ENCODE measurements at regions not wholly inside any gene's neighbourhood (a gene's known extent, or its start where the extent isn't known, plus 50 kb on each side); places are given as distances from the start of the nearest gene placed in this dataset.

DNA sequence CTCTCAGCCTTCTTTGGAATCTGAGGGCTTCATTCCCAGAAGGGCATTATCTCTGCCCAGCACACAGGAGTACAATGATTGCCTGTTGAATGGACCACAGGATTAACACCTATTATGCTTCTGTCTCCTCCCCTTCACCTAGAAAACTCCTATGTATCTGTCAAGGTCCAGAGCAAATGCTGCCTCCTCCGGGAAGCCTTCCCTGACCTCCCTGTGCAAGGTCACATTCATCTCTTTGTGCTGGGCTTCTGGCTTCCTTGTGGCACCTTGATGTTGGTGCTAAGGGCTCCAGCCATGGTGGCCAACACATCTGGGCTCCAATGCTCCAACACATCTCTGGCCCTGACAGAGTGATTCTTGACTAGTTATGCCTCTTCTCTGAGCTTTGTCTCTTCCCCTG lies 49.9 kb upstream of the ATP2B2 start:
- no peaks in the 10 kb centered on the region for H3K36me3 ChIP-seq (replicated peaks; ENCODE audit: control insufficient read depth, insufficient read depth, low read length)
- no peak overlapping the region for H3K4me3 ChIP-seq (ENCODE audit: insufficient read depth, low read depth, low read length)
- H3K27me3 ChIP-seq (ENCODE audit: control insufficient read depth, insufficient read depth, low read length), result no peaks in the 10 kb centered on the region; the same call in 1 of the 2 replicates
- DNase-seq, result no peak

DNA sequence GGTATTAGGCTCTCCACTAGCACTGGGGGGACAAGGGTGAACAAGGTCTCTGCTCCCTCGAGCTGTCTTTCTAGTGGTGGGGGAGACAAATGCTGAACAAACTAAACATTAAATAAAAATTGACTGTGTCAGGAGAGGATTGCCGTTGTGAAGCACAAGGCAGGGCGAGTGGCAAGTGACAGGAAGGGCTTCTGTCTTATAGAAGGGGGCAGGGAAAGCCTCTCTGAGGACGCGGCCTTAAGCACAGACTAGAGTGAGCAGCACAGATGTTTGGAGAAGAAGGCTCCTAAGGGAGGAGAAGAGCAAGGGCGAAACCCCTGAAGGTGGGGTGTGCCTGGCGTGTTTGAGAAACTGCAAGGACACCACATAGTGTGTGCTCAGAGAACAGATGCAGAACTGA lies 50.9 kb upstream of the ATP2B2 start:
- no peaks in the 10 kb centered on the region; the same call in 1 of the 2 replicates for H3K27me3 ChIP-seq (ENCODE audit: control insufficient read depth, insufficient read depth, low read length)
- DNase-seq, result no peak
- no peaks in the 10 kb centered on the region for H3K36me3 ChIP-seq (replicated peaks; ENCODE audit: control insufficient read depth, insufficient read depth, low read length)
- H3K4me3 ChIP-seq (ENCODE audit: insufficient read depth, low read depth, low read length), result no peak overlapping the region

DNA sequence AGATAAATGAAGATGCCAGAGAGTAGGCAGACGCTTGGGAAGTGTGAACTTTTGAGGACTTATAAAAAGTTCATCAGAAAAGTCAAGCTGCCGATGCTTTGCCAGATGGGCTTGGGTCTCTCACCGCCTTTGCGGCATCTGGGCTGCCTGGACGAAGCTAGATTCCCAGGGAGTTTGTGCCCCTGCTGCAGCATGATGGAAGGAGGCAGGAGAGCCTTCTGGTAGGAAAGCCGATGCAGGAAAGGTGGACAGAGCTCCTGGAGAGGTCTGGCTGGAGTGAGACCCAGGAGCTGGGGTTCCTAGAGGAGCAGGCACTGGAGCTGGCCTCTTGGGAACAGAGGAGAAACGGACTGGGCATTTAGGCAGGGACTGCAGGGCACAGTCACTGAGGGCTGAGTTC lies 51.9 kb upstream of the ATP2B2 start:
- Histone ChIP-seq H3K36me3 (replicated peaks; ENCODE audit: control insufficient read depth, insufficient read depth, low read length) (no peaks in the 10 kb centered on the region), H3K27me3 (ENCODE audit: control insufficient read depth, insufficient read depth, low read length) (no peaks in the 10 kb centered on the region; the same call in 1 of the 2 replicates), H3K4me3 (ENCODE audit: insufficient read depth, low read depth, low read length) (no peak overlapping the region)
- no peak for DNase-seq

DNA sequence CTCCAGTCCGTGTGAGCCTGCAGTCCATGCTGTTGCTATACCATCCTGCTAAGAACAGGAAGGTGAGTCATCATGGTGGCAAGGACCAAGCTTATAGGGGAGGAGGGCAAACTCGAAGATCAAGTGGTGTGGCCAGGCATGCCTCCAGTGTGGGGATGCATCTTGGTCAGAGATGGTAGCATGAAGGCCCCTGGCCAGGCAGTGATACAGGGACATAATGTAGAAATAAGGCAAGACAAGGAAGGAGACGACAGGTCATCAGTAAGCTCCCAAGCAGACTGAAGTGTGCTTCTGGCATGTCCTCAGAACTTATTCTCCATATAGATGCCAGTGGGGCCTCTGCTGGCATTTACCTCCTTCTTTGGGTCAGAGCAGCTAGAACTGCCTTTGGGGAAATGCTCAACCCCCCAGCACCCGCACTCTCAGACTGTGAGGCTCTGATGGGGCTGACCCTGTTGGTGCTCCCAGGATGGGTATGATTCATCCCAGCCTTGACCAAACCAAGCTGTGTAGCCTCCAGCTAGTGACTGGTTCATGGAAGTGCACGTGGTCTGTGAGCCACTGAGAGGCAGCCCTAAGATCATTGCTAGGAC lies 52.5 kb upstream of the ATP2B2 start:
- no peak overlapping the region for H3K4me3 ChIP-seq (ENCODE audit: insufficient read depth, low read depth, low read length)
- no peak for DNase-seq
- H3K36me3 ChIP-seq (replicated peaks; ENCODE audit: control insufficient read depth, insufficient read depth, low read length), result no peaks in the 10 kb centered on the region
- no peaks in the 10 kb centered on the region; the same call in 1 of the 2 replicates for H3K27me3 ChIP-seq (ENCODE audit: control insufficient read depth, insufficient read depth, low read length)

DNA sequence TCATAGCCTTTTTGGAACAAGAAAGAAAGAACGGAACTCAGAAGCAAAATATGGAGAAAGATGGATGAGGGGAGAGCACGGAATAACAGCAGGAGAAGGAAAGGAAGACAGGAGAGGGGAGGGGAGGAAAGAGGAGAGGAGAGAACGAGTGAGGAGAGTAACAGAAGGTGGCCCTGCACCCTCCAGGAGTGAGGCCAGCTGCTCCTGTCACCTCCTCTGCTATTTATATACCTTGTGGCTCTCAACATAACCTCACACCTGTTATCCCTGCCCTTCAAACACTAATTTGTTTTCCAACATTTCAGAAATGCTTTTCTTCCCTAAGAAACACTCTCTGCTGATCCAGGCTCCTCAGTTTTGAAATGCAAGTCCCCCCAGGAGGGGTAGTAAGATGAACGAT lies 53.4 kb upstream of the ATP2B2 start:
- Histone ChIP-seq H3K4me3 (ENCODE audit: insufficient read depth, low read depth, low read length) (no peak overlapping the region), H3K36me3 (replicated peaks; ENCODE audit: control insufficient read depth, insufficient read depth, low read length) (no peaks in the 10 kb centered on the region), H3K27me3 (ENCODE audit: control insufficient read depth, insufficient read depth, low read length) (no peaks in the 10 kb centered on the region; the same call in 1 of the 2 replicates)
- no peak for DNase-seq

DNA sequence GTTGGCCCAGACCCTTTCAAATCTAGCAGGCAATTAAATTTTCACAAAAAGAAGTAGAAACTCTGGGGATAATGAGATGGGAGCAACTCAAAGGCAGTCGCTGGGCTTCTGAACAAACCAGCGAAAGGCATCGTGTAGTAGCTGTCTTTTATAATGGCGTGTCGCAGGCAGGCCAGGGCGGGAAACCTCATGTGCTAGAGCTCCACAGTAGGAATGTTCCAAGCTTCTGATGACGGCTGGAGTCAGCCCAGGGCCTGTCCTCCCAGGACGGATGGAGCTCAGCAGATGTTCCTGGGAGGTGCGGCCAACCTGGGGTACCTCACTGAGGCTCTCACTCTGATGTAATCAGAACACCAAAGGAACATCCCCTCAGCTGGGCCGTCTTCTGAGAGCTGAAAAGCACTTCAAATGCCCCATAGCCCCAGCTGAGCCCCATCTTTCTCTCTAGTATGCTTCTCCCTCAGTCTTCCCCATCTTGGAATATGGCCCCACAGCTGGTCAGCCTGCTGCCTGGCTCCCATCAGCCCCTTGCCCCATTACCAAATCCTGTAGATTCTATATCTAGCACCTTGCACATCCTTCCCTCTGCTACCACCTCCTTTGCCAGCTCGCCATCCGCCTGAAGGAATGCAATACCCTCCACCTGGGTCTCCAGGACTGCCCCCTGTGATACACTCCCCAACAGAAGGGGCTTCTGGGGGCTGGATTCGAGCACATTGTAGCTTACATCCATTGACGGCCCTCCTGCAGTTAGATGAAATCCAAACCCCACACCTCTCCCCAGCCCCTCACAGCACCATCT lies 54.9 kb upstream of the ATP2B2 start:
- no peak for DNase-seq
- H3K36me3 ChIP-seq (replicated peaks; ENCODE audit: control insufficient read depth, insufficient read depth, low read length), result no peaks in the 10 kb centered on the region
- H3K27me3 ChIP-seq (ENCODE audit: control insufficient read depth, insufficient read depth, low read length), result no peaks in the 10 kb centered on the region; the same call in 1 of the 2 replicates
- H3K4me3 ChIP-seq (ENCODE audit: insufficient read depth, low read depth, low read length), result no peak overlapping the region

DNA sequence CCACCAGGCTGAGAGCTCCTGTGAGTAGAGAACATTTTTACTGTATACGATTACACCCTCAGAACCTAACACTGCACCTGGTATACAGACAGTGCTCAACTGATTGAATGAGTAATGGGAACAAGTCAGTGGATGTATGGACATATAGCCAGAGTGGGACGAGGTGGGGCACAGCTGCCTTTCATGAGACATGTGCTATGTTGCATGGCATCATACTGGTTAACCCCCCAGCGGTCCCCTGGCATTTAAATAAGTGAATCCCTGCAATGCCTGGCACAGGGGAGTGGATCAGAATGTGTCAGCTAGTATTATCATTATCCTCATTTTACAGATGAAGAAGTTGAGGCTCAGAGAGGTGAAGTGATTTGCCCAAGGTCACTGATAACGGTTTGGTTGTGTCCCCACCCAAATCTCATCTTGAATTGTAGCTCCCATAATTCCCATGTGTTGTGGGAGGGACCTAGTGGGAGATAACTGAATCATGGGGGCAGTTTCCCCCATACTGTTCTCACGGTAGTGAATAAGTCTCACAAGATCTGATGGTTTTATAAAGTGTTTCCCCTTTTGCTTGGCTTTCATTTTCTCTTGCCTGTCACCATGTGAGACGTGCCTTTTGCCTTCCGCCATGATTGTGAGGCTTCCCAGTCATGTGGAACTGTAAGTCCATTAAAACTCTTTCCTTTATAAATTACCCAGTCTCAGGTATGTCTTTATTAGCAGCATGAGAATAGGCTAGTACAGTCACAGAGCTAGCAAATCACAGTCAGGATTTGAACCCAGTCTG lies 56.0 kb upstream of the ATP2B2 start:
- no peaks in the 10 kb centered on the region; the same call in 1 of the 2 replicates for H3K27me3 ChIP-seq (ENCODE audit: control insufficient read depth, insufficient read depth, low read length)
- no peaks in the 10 kb centered on the region for H3K36me3 ChIP-seq (replicated peaks; ENCODE audit: control insufficient read depth, insufficient read depth, low read length)
- H3K4me3 ChIP-seq (ENCODE audit: insufficient read depth, low read depth, low read length), result no peak overlapping the region
- no peak for DNase-seq

DNA sequence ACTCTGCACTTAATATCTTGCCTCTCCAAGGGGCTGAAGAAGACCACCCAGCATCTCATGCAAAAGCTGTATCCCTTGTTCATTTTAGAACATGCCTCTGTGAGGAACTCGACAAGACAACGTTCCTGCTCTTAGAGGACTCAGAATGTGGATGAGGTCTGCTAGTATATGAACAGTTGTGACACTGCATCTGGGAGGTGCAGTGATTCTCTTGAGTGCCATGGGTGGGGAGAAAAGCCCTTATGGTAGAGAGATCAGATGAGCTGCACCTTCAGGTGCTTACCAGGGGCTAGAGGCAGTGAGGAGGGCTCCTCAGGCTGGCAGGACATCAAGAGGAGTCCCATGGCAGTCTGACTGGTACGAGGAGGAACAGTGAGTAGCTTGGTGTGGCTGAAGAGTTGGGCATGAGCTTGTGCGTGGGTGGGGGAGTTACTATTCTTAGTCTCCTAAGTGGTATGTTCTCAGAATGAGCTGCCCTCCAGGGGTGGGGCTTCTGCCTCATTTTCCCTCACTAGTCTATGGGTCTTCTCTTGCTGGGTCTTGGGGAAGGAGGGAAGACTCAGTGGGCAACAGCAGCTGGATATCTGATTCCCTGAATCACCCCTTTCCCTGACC lies 56.7 kb upstream of the ATP2B2 start:
- no peaks in the 10 kb centered on the region for H3K36me3 ChIP-seq (replicated peaks; ENCODE audit: control insufficient read depth, insufficient read depth, low read length)
- no peak for DNase-seq
- no peak overlapping the region for H3K4me3 ChIP-seq (ENCODE audit: insufficient read depth, low read depth, low read length)
- H3K27me3 ChIP-seq (ENCODE audit: control insufficient read depth, insufficient read depth, low read length), result no peaks in the 10 kb centered on the region; the same call in 1 of the 2 replicates

DNA sequence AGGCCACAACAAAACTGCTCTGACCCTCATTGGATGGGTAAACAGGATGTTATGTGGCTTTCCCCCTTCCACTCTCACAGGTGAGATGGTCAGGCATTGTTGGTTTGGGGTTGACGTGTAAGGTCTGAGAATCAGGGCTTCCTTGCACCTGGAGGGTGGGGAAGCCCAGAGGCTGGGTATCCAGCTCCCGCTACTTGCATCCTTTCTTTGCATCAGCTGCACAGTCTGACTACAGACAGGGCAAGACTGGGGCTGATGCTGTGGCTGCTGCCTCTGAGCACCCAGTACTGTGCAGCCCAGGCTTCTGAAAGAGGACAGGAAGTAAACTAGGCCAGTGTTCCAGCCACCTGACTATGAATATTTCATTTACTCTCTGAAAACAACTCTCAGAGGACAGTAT lies 58.0 kb upstream of the ATP2B2 start:
- Histone ChIP-seq H3K27me3 (ENCODE audit: control insufficient read depth, insufficient read depth, low read length) (no peaks in the 10 kb centered on the region; the same call in 1 of the 2 replicates), H3K36me3 (replicated peaks; ENCODE audit: control insufficient read depth, insufficient read depth, low read length) (no peaks in the 10 kb centered on the region), H3K4me3 (ENCODE audit: insufficient read depth, low read depth, low read length) (no peak overlapping the region)
- DNase-seq, result no peak

DNA sequence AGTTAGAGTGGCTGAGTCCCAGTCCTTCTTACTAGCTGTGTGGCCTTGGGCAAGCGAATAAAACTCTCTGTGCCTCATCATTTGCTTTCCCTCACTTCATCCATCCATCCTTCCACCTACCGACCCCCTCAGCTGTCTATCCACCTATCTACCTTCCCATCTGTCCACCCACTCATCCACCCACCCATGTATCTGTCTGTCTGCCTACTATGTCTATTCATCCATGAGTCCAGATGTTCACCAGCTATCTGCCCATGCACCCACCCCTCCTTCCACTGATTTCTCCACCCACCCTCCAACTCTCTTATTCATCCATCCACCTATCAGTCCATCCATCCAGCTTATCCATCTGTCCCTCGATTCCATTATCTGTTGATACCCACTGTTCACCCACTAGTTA lies 60.4 kb upstream of the ATP2B2 start:
- Histone ChIP-seq H3K4me3 (ENCODE audit: insufficient read depth, low read depth, low read length) (no peak overlapping the region), H3K27me3 (ENCODE audit: control insufficient read depth, insufficient read depth, low read length) (no peaks in the 10 kb centered on the region; the same call in 1 of the 2 replicates), H3K36me3 (replicated peaks; ENCODE audit: control insufficient read depth, insufficient read depth, low read length) (no peaks in the 10 kb centered on the region)
- DNase-seq, result no peak

DNA sequence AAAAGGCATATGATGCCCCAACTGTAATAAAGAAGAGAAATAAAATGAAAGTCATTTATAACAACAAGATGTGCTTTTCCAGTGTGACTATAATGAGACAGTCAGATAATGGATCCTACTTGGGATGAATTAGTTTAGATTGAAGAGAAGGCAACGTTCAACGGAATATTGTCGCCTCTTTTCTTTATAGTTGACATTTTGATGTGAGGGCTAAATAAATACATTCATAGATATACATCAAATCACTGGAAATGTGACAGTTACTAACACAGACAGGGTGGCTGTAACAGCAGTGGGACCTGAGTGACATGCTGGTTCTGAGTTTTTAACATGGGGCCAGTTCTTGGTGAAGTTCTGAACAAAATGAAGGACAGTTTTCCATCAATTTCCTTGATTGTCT lies 61.1 kb upstream of the ATP2B2 start:
- DNase-seq, result no peak
- H3K27me3 ChIP-seq (ENCODE audit: control insufficient read depth, insufficient read depth, low read length), result no peaks in the 10 kb centered on the region; the same call in 1 of the 2 replicates
- no peak overlapping the region for H3K4me3 ChIP-seq (ENCODE audit: insufficient read depth, low read depth, low read length)
- H3K36me3 ChIP-seq (replicated peaks; ENCODE audit: control insufficient read depth, insufficient read depth, low read length), result no peaks in the 10 kb centered on the region

DNA sequence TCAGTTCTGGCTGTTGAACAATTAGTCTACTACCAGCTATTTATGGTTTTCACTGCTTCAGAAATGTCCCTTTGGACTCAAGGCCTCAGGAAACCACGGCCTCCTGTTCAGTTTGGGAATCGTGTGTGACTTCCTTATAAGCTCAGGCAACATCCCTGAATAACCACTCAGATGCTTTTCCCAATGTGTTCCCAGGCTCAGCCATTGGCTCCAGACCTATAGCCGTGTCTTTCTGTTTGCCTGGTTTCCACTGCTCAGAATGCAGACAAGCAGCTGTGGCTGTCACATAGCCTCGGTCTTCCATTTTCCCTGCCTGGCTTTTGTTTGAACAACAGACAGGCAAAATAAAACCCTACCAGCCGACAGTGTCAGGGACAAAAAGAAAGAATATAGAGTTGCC lies 63.2 kb upstream of the ATP2B2 start:
- Histone ChIP-seq H3K36me3 (replicated peaks; ENCODE audit: control insufficient read depth, insufficient read depth, low read length) (no peaks in the 10 kb centered on the region), H3K27me3 (ENCODE audit: control insufficient read depth, insufficient read depth, low read length) (no peaks in the 10 kb centered on the region), H3K4me3 (ENCODE audit: insufficient read depth, low read depth, low read length) (no peak overlapping the region)
- no peak for DNase-seq

DNA sequence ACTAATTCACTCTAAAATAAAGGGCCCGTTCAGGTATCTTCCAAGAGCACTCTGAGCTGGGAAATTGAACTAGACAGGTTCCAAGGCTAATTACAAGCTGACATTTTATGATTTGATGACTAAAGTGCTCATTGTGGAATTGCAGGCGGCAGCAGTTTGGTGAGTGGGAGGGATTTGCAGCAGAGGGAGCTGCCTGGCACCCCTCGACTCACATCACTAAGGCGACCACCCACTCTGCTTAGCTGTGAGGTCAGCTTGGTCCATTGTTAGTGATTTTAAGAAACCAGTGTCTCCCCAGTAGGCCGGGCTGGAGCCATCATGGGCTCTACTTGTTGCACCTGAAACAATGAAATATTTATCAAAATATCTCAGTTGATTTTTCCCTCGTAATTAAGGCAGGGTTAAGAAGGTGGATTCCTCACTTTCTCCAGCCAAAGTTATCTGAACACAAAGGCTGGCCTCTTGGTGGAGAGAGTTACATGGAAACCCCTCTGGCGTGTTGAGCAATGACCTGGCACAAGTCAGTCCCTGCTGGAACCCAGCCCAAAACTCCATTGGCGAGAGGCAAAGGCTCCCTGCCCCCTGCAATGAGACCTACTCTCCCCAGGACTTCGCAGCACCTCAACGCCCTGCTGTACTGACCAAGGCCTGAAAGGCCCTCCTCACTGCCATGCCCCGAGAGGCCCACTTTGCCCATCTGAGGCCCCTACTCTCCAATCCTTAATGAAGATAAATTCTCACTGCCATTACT lies 65.0 kb upstream of the ATP2B2 start:
- Histone ChIP-seq H3K27me3 (ENCODE audit: control insufficient read depth, insufficient read depth, low read length) (no peaks in the 10 kb centered on the region), H3K4me3 (ENCODE audit: insufficient read depth, low read depth, low read length) (no peak overlapping the region), H3K36me3 (replicated peaks; ENCODE audit: control insufficient read depth, insufficient read depth, low read length) (no peaks in the 10 kb centered on the region)
- DNase-seq, result no peak

DNA sequence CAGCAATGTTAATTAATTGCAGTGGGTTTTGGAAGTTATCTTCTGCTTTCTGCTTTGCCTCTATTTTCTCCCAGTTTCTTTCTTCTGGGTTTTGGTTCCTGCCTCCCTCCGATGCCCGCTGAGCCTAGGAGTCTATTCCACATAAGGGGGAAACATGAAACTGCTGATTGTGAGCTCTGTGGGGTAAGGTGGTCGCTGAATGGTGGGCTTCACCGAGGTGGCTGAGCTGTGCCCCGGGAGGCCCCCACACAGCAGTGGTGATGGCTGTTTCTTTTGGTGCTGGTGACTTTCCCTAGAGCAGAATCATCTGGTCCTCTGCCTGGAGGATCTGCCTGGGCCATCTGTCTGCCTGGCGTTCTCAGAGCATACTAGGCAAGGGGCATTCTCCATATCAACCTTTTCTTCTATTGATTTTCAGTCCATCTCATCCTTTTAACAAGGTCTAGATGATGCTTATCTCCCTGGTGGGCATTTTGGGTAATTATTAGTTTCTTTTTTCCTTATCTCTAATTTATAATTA lies 68.8 kb upstream of the ATP2B2 start:
- H3K4me3 ChIP-seq (ENCODE audit: insufficient read depth, low read depth, low read length), result no peak overlapping the region
- no peak for DNase-seq
- no peaks in the 10 kb centered on the region for H3K36me3 ChIP-seq (replicated peaks; ENCODE audit: control insufficient read depth, insufficient read depth, low read length)
- H3K27me3 ChIP-seq (ENCODE audit: control insufficient read depth, insufficient read depth, low read length), result no peaks in the 10 kb centered on the region
